Thyroid gland (tissue), 4 donors: ENCODE measurements at regions not wholly inside any gene's neighbourhood (a gene's known extent, or its start where the extent isn't known, plus 50 kb on each side); places are given as distances from the start of the nearest gene placed in this dataset.

Source experiments
- DNase-seq, 2 donors: peaks; one replicate each; pipeline ENCODE4 v3.0.0-alpha.2; 2019
- H3K27ac ChIP-seq, 3 donors: fragments of 200-600 bp; sonication (generic); 1 replicate in 2 of 3; 2 replicates in 1 of 3; pipeline ENCODE4 v1.5.1; 2016 to 2019; ENCODE audit warnings: mild to moderate bottlenecking in 1 of 3, moderate library complexity in 1 of 3
- H3K27me3 ChIP-seq: fragments of 200-600 bp; sonication (generic); one replicate; pipeline ENCODE4 v1.5.1; 2019
- H3K36me3 ChIP-seq, 2 donors: fragments of 200-600 bp; sonication (generic); one replicate each; pipeline ENCODE4 v1.5.1; 2016 to 2019
- H3K4me1 ChIP-seq, 2 donors: fragments of 200-600 bp; sonication (generic); one replicate each; pipeline ENCODE4 v1.5.1; 2017 to 2019
- H3K4me3 ChIP-seq, 3 donors: fragments of 200-600 bp; sonication (generic); replicated peaks in 1 of 3; 1 replicate in 2 of 3; 2 replicates in 1 of 3; pipeline ENCODE4 v1.5.1; 2016; ENCODE audit warnings: mild to moderate bottlenecking in 1 of 3
- H3K9me3 ChIP-seq: fragments of 200-600 bp; sonication (generic); one replicate; pipeline ENCODE4 v1.5.1; 2017
- CTCF ChIP-seq, 6 experiments: fragments of 200-600 bp in 3 of 6; fragments of 450-650 bp in 3 of 6; sonication (generic) in 3 of 6; IDR thresholded peaks; one replicate each; pipeline ENCODE4 v1.5.1; 2016 to 2019; ENCODE audit warnings: antibody characterized with exemption in 6 of 6, mild to moderate bottlenecking in 2 of 6, inconsistent platforms in 1 of 6, moderate library complexity in 1 of 6
- POLR2A ChIP-seq, 2 donors: fragments of 450-650 bp; IDR thresholded peaks; one replicate each; pipeline ENCODE4 v1.6.1; 2017; ENCODE audit warnings: antibody characterized with exemption in 2 of 2, mild to moderate bottlenecking in 2 of 2, moderate library complexity in 1 of 2
- WGBS, 2 donors: methylation state at CpG; one replicate each; pipeline ENCODE4 v1.1.5; 2017; 5-methylcytosine and 5-hydroxymethylcytosine counted together
- intact Hi-C: fragments of 100-400 bp; cut with DNase I; formaldehyde crosslinking; loops from one replicate; pipeline ENCODE4 v1.15.1; 2023

GRCh38 chr16:35196313-35196712 lies 1736.9 kb downstream of the TP53TG3F start:
- Histone ChIP-seq H3K9me3 (no peaks in the 10 kb centered on the region), H3K27me3 (no peaks in the 10 kb centered on the region), H3K4me1 (no peaks in the 10 kb centered on the region), H3K27ac (no peak overlapping the region), H3K4me3 (no peak overlapping the region), H3K36me3 (no peaks in the 10 kb centered on the region)
- TF ChIP-seq POLR2A (IDR thresholded peaks at IDR 0.05) (no peak), CTCF (IDR thresholded peaks at IDR 0.05) (no peak)
- no peak for DNase-seq
- intact Hi-C loops, result no loop called here
- 73 to 81% methylated on average over 21 of the region's 21 CpGs for WGBS, 2 donors

DNA sequence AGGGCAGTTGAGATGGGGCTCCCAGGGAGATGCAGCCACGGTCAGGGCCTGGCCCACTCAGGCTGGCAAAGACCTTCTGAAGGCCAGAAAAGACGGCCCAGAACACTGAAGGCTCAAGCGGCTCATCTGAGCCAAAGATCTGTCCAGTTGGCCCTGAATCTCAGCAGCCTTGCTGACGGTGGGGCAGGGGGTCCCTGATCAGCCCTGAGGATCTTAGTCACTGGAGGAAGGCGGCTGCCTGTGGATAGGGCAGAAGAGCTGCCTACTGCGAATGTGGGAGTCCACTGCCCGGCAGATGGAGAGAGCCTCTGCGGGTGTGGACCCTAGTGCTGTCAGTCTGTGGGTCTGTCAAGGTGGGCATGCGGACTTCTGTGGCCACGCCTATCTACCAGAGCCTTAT lies 1738.2 kb downstream of the TP53TG3F start:
- TF ChIP-seq CTCF (IDR thresholded peaks at IDR 0.05), result no peak
- no peak for TF ChIP-seq POLR2A (IDR thresholded peaks at IDR 0.05)
- no peak for DNase-seq
- intact Hi-C loops, result no loop called here
- 67 to 84% methylated on average over 6 to 8 of the region's 10 CpGs for WGBS, 2 donors
- Histone ChIP-seq H3K27me3 (no peaks in the 10 kb centered on the region), H3K4me3 (no peak overlapping the region), H3K36me3 (no peaks in the 10 kb centered on the region), H3K4me1 (no peaks in the 10 kb centered on the region), H3K27ac (no peak overlapping the region), H3K9me3 (no peaks in the 10 kb centered on the region)

DNA sequence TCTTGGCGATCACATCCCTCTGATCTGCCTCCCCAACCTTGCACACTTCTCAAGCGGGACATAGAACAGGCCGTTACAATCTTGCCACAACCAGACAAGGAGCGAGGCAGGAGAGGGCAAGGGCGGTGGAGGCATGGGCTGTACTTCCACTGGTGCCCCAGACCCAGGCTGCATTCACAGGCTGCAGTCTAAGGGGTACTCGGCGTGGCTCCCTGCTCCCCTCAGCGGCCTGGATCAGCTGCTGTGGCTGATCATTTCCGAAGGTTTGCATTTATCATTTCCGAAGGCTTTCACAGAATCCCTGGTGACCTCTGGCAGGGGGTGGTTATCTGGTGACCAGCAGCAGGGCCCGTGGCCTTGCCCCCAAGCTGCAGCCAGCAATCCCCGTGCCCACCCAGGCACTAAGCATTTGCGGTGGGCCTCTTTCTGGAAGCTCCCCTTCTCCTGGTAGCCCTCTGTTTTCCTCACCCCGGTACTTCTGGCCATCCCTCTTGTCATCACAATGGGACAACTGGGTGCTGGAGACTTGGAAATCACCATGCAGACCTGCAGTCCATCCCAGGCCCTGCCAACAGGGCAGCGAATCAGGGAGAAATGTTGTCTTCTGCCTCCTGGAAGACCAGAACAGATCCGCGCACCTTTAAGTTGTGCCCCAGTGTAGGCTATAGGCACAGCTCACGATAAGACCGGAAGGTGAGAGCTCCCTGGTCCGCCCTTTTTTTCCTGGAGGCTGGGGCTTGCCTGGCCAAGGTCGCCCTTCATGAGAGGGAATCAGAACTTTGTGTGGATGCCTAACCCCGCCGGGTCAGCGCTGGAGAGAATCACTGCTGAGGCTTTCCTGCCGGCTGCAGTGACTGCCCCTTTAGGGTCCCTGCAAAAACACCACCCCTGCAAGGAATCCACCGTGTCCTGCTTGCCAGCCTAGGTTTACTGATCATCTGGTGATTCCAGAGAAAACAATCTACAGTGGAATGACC lies 1739.1 kb downstream of the TP53TG3F start:
- Histone ChIP-seq H3K27me3 (no peaks in the 10 kb centered on the region), H3K4me1 (no peaks in the 10 kb centered on the region), H3K27ac (no peak overlapping the region), H3K9me3 (no peaks in the 10 kb centered on the region), H3K36me3 (no peaks in the 10 kb centered on the region), H3K4me3 (no peak overlapping the region)
- intact Hi-C loops, result no loop called here
- TF ChIP-seq POLR2A (IDR thresholded peaks at IDR 0.05), result no peak
- TF ChIP-seq CTCF (IDR thresholded peaks at IDR 0.05), result no peak
- DNase-seq, result no peak
- WGBS, 2 donors, result 76 to 79% methylated on average over 26 of the region's 26 CpGs

GRCh38 chr16:35200662-35201061 lies 1741.2 kb downstream of the TP53TG3F start:
- no peak for TF ChIP-seq CTCF (IDR thresholded peaks at IDR 0.05)
- no peak for TF ChIP-seq POLR2A (IDR thresholded peaks at IDR 0.05)
- DNase-seq, result no peak
- intact Hi-C loops, result no loop called here
- H3K36me3 ChIP-seq, result no peaks in the 10 kb centered on the region
- no peak overlapping the region for H3K4me3 ChIP-seq
- no peaks in the 10 kb centered on the region for H3K9me3 ChIP-seq
- H3K27ac ChIP-seq, result no peak overlapping the region
- H3K27me3 ChIP-seq, result no peaks in the 10 kb centered on the region
- no peaks in the 10 kb centered on the region for H3K4me1 ChIP-seq
- WGBS, 2 donors, result 29 to 33% methylated on average over 1 of the region's 1 CpG

GRCh38 chr16:35201151-35201550 lies 1741.7 kb downstream of the TP53TG3F start:
- 68 to 75% methylated on average over 5 of the region's 5 CpGs for WGBS, 2 donors
- H3K9me3 ChIP-seq, result no peaks in the 10 kb centered on the region
- no peaks in the 10 kb centered on the region for H3K36me3 ChIP-seq
- no peak for TF ChIP-seq POLR2A (IDR thresholded peaks at IDR 0.05)
- TF ChIP-seq CTCF (IDR thresholded peaks at IDR 0.05), result no peak
- intact Hi-C loops, result no loop called here
- no peaks in the 10 kb centered on the region for H3K27me3 ChIP-seq
- no peak overlapping the region for H3K4me3 ChIP-seq
- H3K4me1 ChIP-seq, result no peaks in the 10 kb centered on the region
- no peak for DNase-seq
- H3K27ac ChIP-seq, result no peak overlapping the region
